ENCODE measurements at regions not wholly inside any gene's neighbourhood (a gene's known extent, or its start where the extent isn't known, plus 50 kb on each side); places are given as distances from the start of the nearest gene placed in this dataset.

DNA sequence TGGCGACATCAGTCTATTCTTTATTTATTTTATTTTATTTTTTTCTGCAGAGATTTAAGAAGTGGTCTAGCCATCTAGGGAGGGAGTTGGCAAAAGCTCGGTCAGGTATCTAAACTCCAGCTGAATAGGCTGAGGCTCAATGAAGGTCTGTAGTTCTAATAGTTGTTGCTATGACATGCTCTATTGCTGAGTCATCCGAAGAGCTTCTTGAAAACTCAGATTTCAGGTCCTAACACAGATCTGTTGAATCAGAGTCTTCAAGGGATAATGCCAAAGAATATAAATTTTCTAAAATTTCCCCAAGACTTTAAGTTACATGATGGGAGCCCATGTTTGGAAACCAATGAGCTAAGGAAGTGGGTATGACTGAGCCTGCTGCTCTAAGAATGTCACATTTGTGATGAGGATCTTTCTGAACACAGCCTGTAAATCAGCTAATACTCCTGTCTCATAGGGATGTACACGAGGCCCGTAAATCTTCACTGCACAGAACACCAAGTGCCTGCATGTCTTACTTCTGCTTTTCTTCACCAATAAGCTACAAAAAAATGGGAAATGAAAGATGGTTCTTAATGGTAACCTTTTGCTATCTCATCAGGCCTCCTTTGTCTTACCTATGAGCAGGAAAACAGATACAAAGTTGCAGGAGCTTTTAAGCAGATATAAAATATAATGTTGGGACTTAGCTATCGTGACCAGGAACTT, 901.4 kb upstream of the API5 start:
- TF ChIP-seq CTCF (conservative IDR thresholded peaks at IDR 0.05 in 1 of 2, IDR thresholded peaks at IDR 0.05 in 1 of 2; ENCODE audit: low read depth in 1 of 2, low read length in 2 of 2) (no peak), EZH2 (IDR thresholded peaks at IDR 0.05; ENCODE audit: low read length, missing control alignments) (no peak)
